ENCODE measurements at regions not wholly inside any gene's neighbourhood (a gene's known extent, or its start where the extent isn't known, plus 50 kb on each side); places are given as distances from the start of the nearest gene placed in this dataset.

DNA sequence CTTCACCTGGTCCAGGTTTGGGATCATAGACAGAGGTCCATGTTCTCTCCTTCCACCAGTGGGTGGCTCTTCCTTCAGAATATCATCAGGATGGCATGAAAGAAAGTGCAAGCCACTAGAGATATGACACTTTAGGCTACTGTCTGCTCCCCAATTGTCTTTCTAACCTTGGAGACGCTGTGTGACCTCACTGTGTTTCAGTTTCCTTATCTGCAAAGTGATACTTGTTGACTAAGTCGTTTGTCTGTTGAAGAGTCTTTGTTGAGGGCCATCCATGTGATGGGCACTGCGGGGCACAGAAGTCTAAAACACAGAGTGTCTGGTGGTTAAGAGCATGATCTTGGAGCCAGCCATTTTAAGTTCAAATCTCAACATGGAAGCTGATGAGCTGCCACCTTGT lies 259.9 kb upstream of the THSD7B start:
- TF ChIP-seq EZH2 (IDR thresholded peaks at IDR 0.05; ENCODE audit: borderline replicate concordance, control insufficient read depth, low read depth, low read length) (no peak), GABPA (IDR thresholded peaks at IDR 0.05; ENCODE audit: low read depth) (no peak)
- TF ChIP-seq, protein P1, sequence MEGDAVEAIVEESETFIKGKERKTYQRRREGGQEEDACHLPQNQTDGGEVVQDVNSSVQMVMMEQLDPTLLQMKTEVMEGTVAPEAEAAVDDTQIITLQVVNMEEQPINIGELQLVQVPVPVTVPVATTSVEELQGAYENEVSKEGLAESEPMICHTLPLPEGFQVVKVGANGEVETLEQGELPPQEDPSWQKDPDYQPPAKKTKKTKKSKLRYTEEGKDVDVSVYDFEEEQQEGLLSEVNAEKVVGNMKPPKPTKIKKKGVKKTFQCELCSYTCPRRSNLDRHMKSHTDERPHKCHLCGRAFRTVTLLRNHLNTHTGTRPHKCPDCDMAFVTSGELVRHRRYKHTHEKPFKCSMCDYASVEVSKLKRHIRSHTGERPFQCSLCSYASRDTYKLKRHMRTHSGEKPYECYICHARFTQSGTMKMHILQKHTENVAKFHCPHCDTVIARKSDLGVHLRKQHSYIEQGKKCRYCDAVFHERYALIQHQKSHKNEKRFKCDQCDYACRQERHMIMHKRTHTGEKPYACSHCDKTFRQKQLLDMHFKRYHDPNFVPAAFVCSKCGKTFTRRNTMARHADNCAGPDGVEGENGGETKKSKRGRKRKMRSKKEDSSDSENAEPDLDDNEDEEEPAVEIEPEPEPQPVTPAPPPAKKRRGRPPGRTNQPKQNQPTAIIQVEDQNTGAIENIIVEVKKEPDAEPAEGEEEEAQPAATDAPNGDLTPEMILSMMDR (IDR thresholded peaks at IDR 0.05 in 2 of 3, conservative IDR thresholded peaks at IDR 0.05 in 1 of 3; ENCODE audit: control insufficient read depth in 2 of 3, extremely low read depth in 1 of 3, insufficient read depth in 1 of 3, low read depth in 3 of 3, low read length in 3 of 3) = no peak

All from GM12878 (cell line).